Nephron progenitor cell (in vitro differentiated cells): ENCODE measurements at regions not wholly inside any gene's neighbourhood (a gene's known extent, or its start where the extent isn't known, plus 50 kb on each side); places are given as distances from the start of the nearest gene placed in this dataset.

Experiments used
- DNase-seq: peaks from one replicate; pipeline ENCODE4 v3.0.0; 2021
- H3K27ac Mint-ChIP-seq: 2 replicates; pipeline ENCODE4 v1.8.0; 2021; ENCODE audit warnings: mild to moderate bottlenecking, moderate library complexity, mixed read lengths
- H3K27me3 Mint-ChIP-seq: 2 replicates; pipeline ENCODE4 v1.8.0; 2021; ENCODE audit warnings: mild to moderate bottlenecking, low read depth, mixed read lengths; ENCODE audit not compliant: poor library complexity
- H3K36me3 Mint-ChIP-seq: 2 replicates; pipeline ENCODE4 v1.8.0; 2021; ENCODE audit warnings: low read depth, mixed read lengths
- H3K4me1 Mint-ChIP-seq: 2 replicates; pipeline ENCODE4 v1.8.0; 2021; ENCODE audit warnings: mixed read lengths
- H3K4me3 Mint-ChIP-seq: 2 replicates; pipeline ENCODE4 v1.8.0; 2021; ENCODE audit warnings: mild to moderate bottlenecking, moderate library complexity, mixed read lengths
- H3K9me3 Mint-ChIP-seq: 2 replicates; pipeline ENCODE4 v1.8.0; 2021; ENCODE audit warnings: mild to moderate bottlenecking, moderate library complexity, mixed read lengths
- CTCF ChIP-seq: fragments of 200-600 bp; sonication (generic); IDR thresholded peaks from 2 replicates; pipeline ENCODE4 v1.5.0; 2021; ENCODE audit warnings: antibody characterized with exemption

- Mint-ChIP-seq H3K4me3 (no peak overlapping the region), H3K36me3 (peaks cover 5% of the 10 kb centered on the region), H3K27me3 (peaks cover 15% of the 10 kb centered on the region), H3K27ac (no peak overlapping the region), H3K4me1 (peaks cover 20% of the 10 kb centered on the region), H3K9me3 (peaks cover 25% of the 10 kb centered on the region)
- no peak for TF ChIP-seq CTCF
- no peak for DNase-seq
These were observed 79.7 kb upstream of the CES5A start for GRCh38 chr16:55954906-55955305.

GRCh38 chr16:55949518-55949917 lies 74.3 kb upstream of the CES5A start:
- Mint-ChIP-seq H3K4me3 (no peak overlapping the region), H3K27ac (no peak overlapping the region), H3K4me1 (peaks cover 41% of the 10 kb centered on the region), H3K27me3 (peaks cover 10% of the 10 kb centered on the region), H3K9me3 (peaks cover 26% of the 10 kb centered on the region), H3K36me3 (peaks cover 5% of the 10 kb centered on the region)
- DNase-seq: no peak
- TF ChIP-seq CTCF: no peak

- H3K27me3 Mint-ChIP-seq: peaks cover 15% of the 10 kb centered on the region
- H3K27ac Mint-ChIP-seq: peak overlapping the region; percentile 41
- peaks cover 5% of the 10 kb centered on the region for H3K36me3 Mint-ChIP-seq
- no peak for TF ChIP-seq CTCF
- peaks cover 36% of the 10 kb centered on the region for H3K4me1 Mint-ChIP-seq
- peaks cover 26% of the 10 kb centered on the region for H3K9me3 Mint-ChIP-seq
- DNase-seq: no peak
- peak overlapping the region; percentile 2 for H3K4me3 Mint-ChIP-seq
These were observed 73.1 kb upstream of the CES5A start for GRCh38 chr16:55948230-55948629.

GRCh38 chr16:55947366-55947765 lies 72.2 kb upstream of the CES5A start:
- Mint-ChIP-seq H3K27ac (peak overlapping the region; percentile 41), H3K27me3 (peaks cover 19% of the 10 kb centered on the region), H3K4me1 (peaks cover 36% of the 10 kb centered on the region), H3K4me3 (peak overlapping the region; percentile 18), H3K36me3 (peaks cover 5% of the 10 kb centered on the region), H3K9me3 (peaks cover 24% of the 10 kb centered on the region)
- TF ChIP-seq CTCF: no peak
- DNase-seq: no peak

GRCh38 chr16:55944377-55944802 lies 69.2 kb upstream of the CES5A start:
- TF ChIP-seq CTCF: peak; percentile 95
- Mint-ChIP-seq H3K9me3 (peaks cover 4% of the 10 kb centered on the region), H3K27me3 (peaks cover 22% of the 10 kb centered on the region), H3K4me1 (peaks cover 36% of the 10 kb centered on the region), H3K36me3 (no peaks in the 10 kb centered on the region), H3K27ac (no peak overlapping the region), H3K4me3 (no peak overlapping the region)
- DNase-seq: peak; percentile 76

GRCh38 chr16:55943267-55943666 lies 68.1 kb upstream of the CES5A start:
- peaks cover 26% of the 10 kb centered on the region for H3K4me1 Mint-ChIP-seq
- peaks cover 22% of the 10 kb centered on the region for H3K27me3 Mint-ChIP-seq
- no peak overlapping the region for H3K27ac Mint-ChIP-seq
- H3K4me3 Mint-ChIP-seq: no peak overlapping the region
- no peak for TF ChIP-seq CTCF
- DNase-seq: no peak
- no peaks in the 10 kb centered on the region for H3K9me3 Mint-ChIP-seq
- no peaks in the 10 kb centered on the region for H3K36me3 Mint-ChIP-seq
